ENCODE measurements at regions not wholly inside any gene's neighbourhood (a gene's known extent, or its start where the extent isn't known, plus 50 kb on each side); places are given as distances from the start of the nearest gene placed in this dataset.
"Not testable (repeated sequence)": the region's sequence is repeated elsewhere in the genome, so short reads cannot be mapped to it uniquely, and the experiment has no call there.

- Histone ChIP-seq H3K36me3 (ENCODE audit: insufficient read depth, low read length) (no peaks in the 10 kb centered on the region), H3K4me3 (ENCODE audit: low read length in 2 of 2) (no peak overlapping the region), H3K27me3 (ENCODE audit: insufficient read depth, low read length) (no peaks in the 10 kb centered on the region), H3K4me1 (ENCODE audit: insufficient read depth, low read length) (peaks cover 17% of the 10 kb centered on the region), H3K27ac (ENCODE audit: low read depth, low read length) (no peak overlapping the region), H3K9me3 (ENCODE audit: control insufficient read depth in 1 of 2, low read length in 2 of 2) (no peaks in the 10 kb centered on the region)
- Mint-ChIP-seq H3K4me1 (peaks cover 14 to 21% (median 18%) of the 10 kb centered on the region in 4 donors), H3K27ac (no peak overlapping the region), H3K36me3 (no peaks in the 10 kb centered on the region), H3K27me3 (peaks cover 4% of the 10 kb centered on the region in 2 donors), H3K4me3 (no peak overlapping the region), H3K9me3 (peaks cover 0 to 2% (median 0%) of the 10 kb centered on the region in 8 donors)
- no peak for DNase-seq
- intact Hi-C loops (cut with micrococcal nuclease): no loop called here
- POLR2A ChIA-PET (ENCODE audit: partially characterized antibody): no interaction called here
- CTCF ChIA-PET (ENCODE audit: partially characterized antibody): no interaction called here
Measured at GRCh38 chr13:28607187-28607955, 51.6 kb upstream of the POMP start.

GRCh38 chr13:28606466-28606865 is 52.5 kb upstream of the POMP start:
- Histone ChIP-seq H3K27ac (ENCODE audit: low read depth, low read length) (no peak overlapping the region), H3K9me3 (ENCODE audit: control insufficient read depth in 1 of 2, low read length in 2 of 2) (no peaks in the 10 kb centered on the region), H3K4me1 (ENCODE audit: insufficient read depth, low read length) (peaks cover 8% of the 10 kb centered on the region), H3K27me3 (ENCODE audit: insufficient read depth, low read length) (no peaks in the 10 kb centered on the region), H3K4me3 (ENCODE audit: low read length in 2 of 2) (no peak overlapping the region), H3K36me3 (ENCODE audit: insufficient read depth, low read length) (no peaks in the 10 kb centered on the region)
- CTCF ChIA-PET (ENCODE audit: partially characterized antibody): no interaction called here
- DNase-seq: no peak
- Mint-ChIP-seq H3K9me3 (peaks cover 0 to 2% (median 0%) of the 10 kb centered on the region in 8 donors), H3K4me1 (peaks cover 8 to 13% (median 10%) of the 10 kb centered on the region in 4 donors), H3K27me3 (peaks cover 6% of the 10 kb centered on the region in 2 donors), H3K27ac (no peak overlapping the region), H3K4me3 (no peak overlapping the region), H3K36me3 (no peaks in the 10 kb centered on the region)
- intact Hi-C loops (cut with micrococcal nuclease): no loop called here
- POLR2A ChIA-PET (ENCODE audit: partially characterized antibody): no interaction called here

- H3K4me1 Mint-ChIP-seq; H3K27ac Mint-ChIP-seq; H3K27ac ChIP-seq (ENCODE audit: low read depth, low read length); DNase-seq; H3K9me3 Mint-ChIP-seq; H3K4me3 ChIP-seq (ENCODE audit: low read length in 2 of 2); intact Hi-C loops (cut with micrococcal nuclease); H3K36me3 Mint-ChIP-seq; H3K27me3 Mint-ChIP-seq; H3K4me1 ChIP-seq (ENCODE audit: insufficient read depth, low read length); CTCF ChIA-PET (ENCODE audit: partially characterized antibody); POLR2A ChIA-PET (ENCODE audit: partially characterized antibody); H3K36me3 ChIP-seq (ENCODE audit: insufficient read depth, low read length); H3K9me3 ChIP-seq (ENCODE audit: control insufficient read depth in 1 of 2, low read length in 2 of 2); H3K4me3 Mint-ChIP-seq; H3K27me3 ChIP-seq (ENCODE audit: insufficient read depth, low read length): not testable (repeated sequence)
Measured at GRCh38 chr13:28605147-28605546, 53.8 kb upstream of the POMP start.

- POLR2A ChIA-PET (ENCODE audit: partially characterized antibody): no interaction called here
- intact Hi-C loops (cut with micrococcal nuclease): no loop called here
Measured at GRCh38 chr13:28603043-28603664, 55.8 kb upstream of the POMP start.

GRCh38 chr13:28602580-28602979 is 56.4 kb upstream of the POMP start:
- peaks cover 0 to 2% (median 0%) of the 10 kb centered on the region in 8 donors for H3K9me3 Mint-ChIP-seq
- no peaks in the 10 kb centered on the region for H3K9me3 ChIP-seq (ENCODE audit: control insufficient read depth in 1 of 2, low read length in 2 of 2)
- H3K4me3 Mint-ChIP-seq: no peak overlapping the region
- peaks cover 6% of the 10 kb centered on the region in 2 donors for H3K27me3 Mint-ChIP-seq
- no peaks in the 10 kb centered on the region for H3K36me3 ChIP-seq (ENCODE audit: insufficient read depth, low read length)
- no peak overlapping the region for H3K4me3 ChIP-seq (ENCODE audit: low read length in 2 of 2)
- intact Hi-C loops (cut with micrococcal nuclease): no loop called here
- H3K4me1 ChIP-seq (ENCODE audit: insufficient read depth, low read length): no peaks in the 10 kb centered on the region
- POLR2A ChIA-PET (ENCODE audit: partially characterized antibody): no interaction called here
- no peak overlapping the region for H3K27ac ChIP-seq (ENCODE audit: low read depth, low read length)
- CTCF ChIA-PET (ENCODE audit: partially characterized antibody): no interaction called here
- no peaks in the 10 kb centered on the region for H3K4me1 Mint-ChIP-seq
- H3K36me3 Mint-ChIP-seq: no peaks in the 10 kb centered on the region
- H3K27ac Mint-ChIP-seq: no peak overlapping the region
- no peaks in the 10 kb centered on the region for H3K27me3 ChIP-seq (ENCODE audit: insufficient read depth, low read length)
- DNase-seq: no peak

More at GRCh38 chr13:28603043-28603664, 55.8 kb upstream of the POMP start:
- H3K9me3 Mint-ChIP-seq: peaks cover 0 to 2% (median 0%) of the 10 kb centered on the region in 8 donors
- no peaks in the 10 kb centered on the region for H3K27me3 ChIP-seq (ENCODE audit: insufficient read depth, low read length)
- H3K36me3 ChIP-seq (ENCODE audit: insufficient read depth, low read length): no peaks in the 10 kb centered on the region
- no peak for DNase-seq
- H3K27me3 Mint-ChIP-seq: peaks cover 6% of the 10 kb centered on the region in 2 donors
- no peaks in the 10 kb centered on the region for H3K36me3 Mint-ChIP-seq
- H3K27ac Mint-ChIP-seq: no peak overlapping the region
- no peaks in the 10 kb centered on the region for H3K4me1 Mint-ChIP-seq
- H3K9me3 ChIP-seq (ENCODE audit: control insufficient read depth in 1 of 2, low read length in 2 of 2): no peaks in the 10 kb centered on the region
- H3K4me3 ChIP-seq (ENCODE audit: low read length in 2 of 2): no peak overlapping the region
- no peak overlapping the region for H3K27ac ChIP-seq (ENCODE audit: low read depth, low read length)
- H3K4me1 ChIP-seq (ENCODE audit: insufficient read depth, low read length): no peaks in the 10 kb centered on the region
- H3K4me3 Mint-ChIP-seq: no peak overlapping the region
- CTCF ChIA-PET (ENCODE audit: partially characterized antibody): no interaction called here

- H3K27me3 Mint-ChIP-seq: peaks cover 7% of the 10 kb centered on the region in 2 donors
- ChIA-PET POLR2A (ENCODE audit: partially characterized antibody) (interaction anchor here (1.5 kb wide), 1 partner anchor 10 kb away, joined by 3 read pairs; no protein-coding TSS in a partner anchor), CTCF (ENCODE audit: partially characterized antibody) (no interaction called here)
- H3K27ac ChIP-seq (ENCODE audit: low read depth, low read length): no peak overlapping the region
- H3K4me1 ChIP-seq (ENCODE audit: insufficient read depth, low read length): no peaks in the 10 kb centered on the region
- no peak for DNase-seq
- no peaks in the 10 kb centered on the region for H3K4me1 Mint-ChIP-seq
- no peaks in the 10 kb centered on the region for H3K36me3 ChIP-seq (ENCODE audit: insufficient read depth, low read length)
- H3K4me3 ChIP-seq (ENCODE audit: low read length in 2 of 2): no peak overlapping the region
- H3K27me3 ChIP-seq (ENCODE audit: insufficient read depth, low read length): no peaks in the 10 kb centered on the region
- intact Hi-C loops (cut with micrococcal nuclease): no loop called here
- no peak overlapping the region for H3K27ac Mint-ChIP-seq
- no peaks in the 10 kb centered on the region for H3K9me3 ChIP-seq (ENCODE audit: control insufficient read depth in 1 of 2, low read length in 2 of 2)
- no peaks in the 10 kb centered on the region for H3K36me3 Mint-ChIP-seq
- peaks cover 0 to 2% (median 0%) of the 10 kb centered on the region in 8 donors for H3K9me3 Mint-ChIP-seq
- H3K4me3 Mint-ChIP-seq: no peak overlapping the region
Measured at GRCh38 chr13:28601581-28601980, 57.3 kb upstream of the POMP start.

GRCh38 chr13:28597641-28598040 is 61.3 kb upstream of the POMP start:
- Mint-ChIP-seq H3K27ac (no peak overlapping the region), H3K9me3 (peaks cover 0 to 2% (median 0%) of the 10 kb centered on the region in 8 donors), H3K4me1 (no peaks in the 10 kb centered on the region), H3K4me3 (no peak overlapping the region), H3K27me3 (peaks cover 12 to 14% of the 10 kb centered on the region in 2 donors), H3K36me3 (no peaks in the 10 kb centered on the region)
- H3K9me3 ChIP-seq (ENCODE audit: control insufficient read depth in 1 of 2, low read length in 2 of 2): no peaks in the 10 kb centered on the region
- no peaks in the 10 kb centered on the region for H3K36me3 ChIP-seq (ENCODE audit: insufficient read depth, low read length)
- no peaks in the 10 kb centered on the region for H3K4me1 ChIP-seq (ENCODE audit: insufficient read depth, low read length)
- ChIA-PET CTCF (ENCODE audit: partially characterized antibody) (no interaction called here), POLR2A (ENCODE audit: partially characterized antibody) (no interaction called here)
- intact Hi-C loops (cut with micrococcal nuclease): no loop called here
- no peak overlapping the region for H3K27ac ChIP-seq (ENCODE audit: low read depth, low read length)
- no peak for DNase-seq
- H3K4me3 ChIP-seq (ENCODE audit: low read length in 2 of 2): no peak overlapping the region
- H3K27me3 ChIP-seq (ENCODE audit: insufficient read depth, low read length): no peaks in the 10 kb centered on the region

Measured in CD4-positive, alpha-beta memory T cell (primary cell).